Activated T-helper 1 cell treated with anti-CD3 and anti-CD28 coated beads, Interleukin-2, amount 50 U/mL, for 16 hours (primary cell): ENCODE measurements at regions not wholly inside any gene's neighbourhood (a gene's known extent, or its start where the extent isn't known, plus 50 kb on each side); places are given as distances from the start of the nearest gene placed in this dataset.

Experiments used
- DNase-seq, 2 donors: peaks; one replicate each; pipeline ENCODE4 v3.0.0-alpha.2; 2020; ENCODE audit warnings: low read depth in 1 of 2, low spot score in 1 of 2

- DNase-seq = no peak
Observed at GRCh38 chrX:120819126-120819525, 56.5 kb downstream of the CT47B1 start.

GRCh38 chrX:120813982-120814381 is 61.7 kb downstream of the CT47B1 start:
- no peak for DNase-seq

- DNase-seq = no peak
Observed at GRCh38 chrX:120801426-120801825, 74.2 kb downstream of the CT47B1 start.

- DNase-seq = no peak
Observed at GRCh38 chrX:120797188-120797851, 78.3 kb downstream of the CT47B1 start.

GRCh38 chrX:120795301-120795700 is 80.4 kb downstream of the CT47B1 start:
- no peak for DNase-seq

- DNase-seq = no peak
Observed at GRCh38 chrX:120794525-120794975, 81.1 kb downstream of the CT47B1 start.

- DNase-seq = no peak
Observed at GRCh38 chrX:120793098-120793497, 82.6 kb downstream of the CT47B1 start.

- no peak for DNase-seq
Observed at GRCh38 chrX:120791013-120791643, 84.5 kb downstream of the CT47B1 start.

- DNase-seq = no peak
Observed at GRCh38 chrX:120790552-120790951, 85.1 kb downstream of the CT47B1 start.

GRCh38 chrX:120790118-120790517 is 85.5 kb downstream of the CT47B1 start:
- DNase-seq = peak in 1 of 2 donors; percentile 2

- no peak for DNase-seq
Observed at GRCh38 chrX:120781403-120781802, 94.3 kb downstream of the CT47B1 start.

- no peak for DNase-seq
Observed at GRCh38 chrX:120775959-120776358, 99.7 kb downstream of the CT47B1 start.

GRCh38 chrX:120774606-120775005 is 101.1 kb downstream of the CT47B1 start:
- no peak for DNase-seq

- DNase-seq = no peak
Observed at GRCh38 chrX:120773801-120774200, 101.9 kb downstream of the CT47B1 start.

GRCh38 chrX:120769576-120770341 is 105.9 kb downstream of the CT47B1 start:
- DNase-seq = no peak

- DNase-seq = no peak
Observed at GRCh38 chrX:120768681-120769080, 107.0 kb downstream of the CT47B1 start.

- DNase-seq = no peak
Observed at GRCh38 chrX:120768254-120768653, 107.4 kb downstream of the CT47B1 start.

GRCh38 chrX:120763269-120763668 is 112.4 kb downstream of the CT47B1 start:
- DNase-seq = no peak

GRCh38 chrX:120761810-120762209 is 113.9 kb downstream of the CT47B1 start:
- DNase-seq = no peak

- no peak for DNase-seq
Observed at GRCh38 chrX:120759685-120760084, 116.0 kb downstream of the CT47B1 start.

GRCh38 chrX:120755066-120755846 is 120.4 kb downstream of the CT47B1 start:
- no peak for DNase-seq
